NCI-H748 (cell line): ENCODE measurements at regions not wholly inside any gene's neighbourhood (a gene's known extent, or its start where the extent isn't known, plus 50 kb on each side); places are given as distances from the start of the nearest gene placed in this dataset.

ENCODE experiments used
- DNase-seq: peaks from one replicate; lab custom pipeline; 2025; ENCODE audit not compliant: unreplicated experiment; lab: John Stamatoyannopoulos, UW

DNA sequence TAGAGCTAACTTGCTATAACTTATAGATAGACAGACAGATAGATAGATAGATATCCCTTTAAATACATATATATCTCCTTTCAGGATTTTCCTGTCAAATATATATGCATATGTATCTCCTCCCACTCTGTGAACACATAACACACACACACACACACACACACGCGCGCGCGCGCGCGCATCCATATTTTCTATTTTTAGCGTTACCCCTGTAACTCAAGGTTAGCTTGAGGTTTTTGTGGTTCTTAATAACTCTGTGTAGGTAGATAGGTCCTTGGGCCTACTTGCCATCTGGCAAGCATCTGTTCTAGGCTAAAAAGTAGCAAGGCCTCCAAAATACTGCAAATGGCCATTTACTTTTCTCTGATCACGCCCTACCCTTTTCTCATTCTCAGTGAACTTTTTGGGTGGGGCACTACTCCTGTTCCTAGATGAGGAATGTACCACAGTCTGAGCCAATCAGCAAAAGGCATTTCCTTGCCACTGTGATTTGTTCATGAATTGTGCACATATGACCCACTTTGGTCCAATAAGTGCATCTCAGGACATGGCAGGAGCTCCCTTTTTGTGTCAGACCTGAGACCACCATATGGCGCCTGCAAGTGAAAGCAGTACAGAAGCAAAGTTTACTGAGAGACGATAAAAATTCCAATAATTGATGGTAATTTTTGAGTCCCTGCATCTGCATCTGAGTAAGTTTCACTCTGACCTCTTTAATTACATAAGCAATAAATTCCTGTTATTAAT, 740.5 kb upstream of the API5 start:
- DNase-seq = no peak

DNA sequence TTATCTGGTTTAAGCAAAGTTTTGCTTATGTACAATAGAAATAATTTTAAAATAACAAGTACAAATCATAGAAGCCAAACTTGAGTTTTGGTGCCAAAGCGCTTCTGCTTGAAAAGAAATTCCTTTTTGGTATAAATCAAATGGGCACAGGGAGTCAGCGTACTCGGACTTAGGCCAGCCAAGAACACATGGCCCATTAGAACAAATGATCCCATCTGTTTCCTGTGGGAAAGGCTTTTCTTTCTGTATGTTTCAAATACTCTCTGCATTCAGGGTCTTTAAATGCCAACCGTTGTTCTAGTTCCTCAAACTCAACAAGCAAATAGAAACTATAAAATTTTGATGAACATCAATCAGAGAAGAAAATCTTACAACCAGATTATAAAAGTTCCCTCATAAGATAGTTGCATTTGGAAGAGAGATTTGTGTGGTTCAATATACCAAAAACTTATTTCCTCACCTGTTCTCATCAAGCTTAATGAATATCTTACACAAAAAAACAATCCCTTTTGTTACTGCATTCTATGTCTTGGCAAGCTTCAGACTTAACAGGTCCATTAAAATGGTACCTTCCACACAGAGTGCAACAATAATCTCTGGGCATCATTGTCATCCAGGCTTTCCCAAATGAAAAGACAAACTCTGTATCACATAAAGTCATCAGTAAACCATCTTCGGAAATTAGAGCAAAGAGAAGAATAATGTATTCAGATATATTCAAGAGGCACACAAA, 739.8 kb upstream of the API5 start:
- DNase-seq = no peak

DNA sequence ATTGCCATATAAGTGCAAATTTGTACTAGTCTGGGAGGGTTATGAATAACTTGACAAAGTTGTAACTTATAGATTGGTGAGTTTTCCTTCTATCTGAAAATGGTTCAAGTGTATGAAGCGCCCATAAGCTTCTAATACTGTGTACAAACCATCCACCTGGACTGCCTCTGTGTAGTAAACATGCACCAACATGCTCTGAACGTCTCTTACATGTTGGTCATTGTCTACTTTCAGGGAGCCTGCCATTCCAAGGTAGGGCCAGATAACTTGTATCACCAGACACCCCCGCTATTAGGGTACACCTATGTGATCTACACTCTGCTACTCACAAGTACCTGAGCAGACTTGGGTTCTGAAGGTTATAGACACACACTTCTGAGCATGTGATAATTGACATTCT, 735.5 kb upstream of the API5 start:
- no peak for DNase-seq

DNA sequence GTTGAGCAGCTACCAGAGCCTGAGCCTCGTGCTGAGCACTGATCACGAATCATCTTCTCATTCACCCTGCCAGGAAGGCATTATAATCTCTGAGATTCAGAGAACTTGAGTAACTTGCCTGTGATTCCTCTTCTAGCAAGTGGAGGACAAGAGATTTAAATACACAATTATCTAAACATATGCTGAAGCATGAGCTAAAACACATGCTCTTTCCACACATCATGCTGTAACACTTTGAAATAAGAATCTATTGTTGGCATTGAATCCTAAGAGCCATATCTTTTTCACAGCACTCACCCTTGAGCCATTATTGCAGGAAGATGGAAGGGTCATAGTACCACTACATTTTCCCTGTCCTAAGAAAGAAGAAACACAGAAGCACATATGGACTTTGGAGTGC, 722.5 kb upstream of the API5 start:
- DNase-seq = no peak

DNA sequence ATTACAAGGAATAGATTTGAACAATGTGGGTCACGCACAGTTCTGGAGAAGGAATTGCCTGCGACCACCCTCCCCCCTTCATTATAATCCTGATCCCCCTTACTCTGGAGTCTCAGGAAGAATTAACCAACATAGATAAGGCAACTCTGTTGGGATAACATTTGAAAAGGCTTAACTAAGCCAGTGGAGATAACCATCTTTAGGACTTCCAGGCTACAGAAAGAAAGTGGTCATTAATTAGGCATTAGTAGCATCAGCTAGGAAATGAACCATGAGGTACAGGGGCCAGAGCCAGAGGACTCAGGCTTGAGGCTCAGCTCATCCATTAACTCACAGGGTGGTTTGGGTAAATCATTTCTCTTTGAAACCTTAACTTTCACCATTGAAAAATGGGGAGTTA, 720.0 kb upstream of the API5 start:
- no peak for DNase-seq

DNA sequence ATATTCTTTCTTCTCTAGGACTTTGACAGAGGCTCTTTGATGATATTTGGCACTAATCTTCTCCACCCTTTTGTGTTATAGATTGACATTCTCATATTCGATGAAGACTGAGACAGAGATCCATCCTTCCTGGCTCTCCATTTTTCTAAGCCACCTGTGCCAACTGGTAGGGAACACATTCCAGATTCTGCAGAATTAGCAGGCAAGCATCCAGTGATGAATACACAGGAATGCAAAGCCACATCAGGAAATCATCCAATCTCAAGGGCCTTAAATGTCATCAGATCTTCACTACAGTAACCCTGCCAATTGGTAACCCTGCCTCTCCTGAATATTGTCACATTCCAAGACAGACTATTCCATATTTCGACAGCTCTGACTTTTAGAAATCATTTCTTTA, 718.4 kb upstream of the API5 start:
- no peak for DNase-seq

DNA sequence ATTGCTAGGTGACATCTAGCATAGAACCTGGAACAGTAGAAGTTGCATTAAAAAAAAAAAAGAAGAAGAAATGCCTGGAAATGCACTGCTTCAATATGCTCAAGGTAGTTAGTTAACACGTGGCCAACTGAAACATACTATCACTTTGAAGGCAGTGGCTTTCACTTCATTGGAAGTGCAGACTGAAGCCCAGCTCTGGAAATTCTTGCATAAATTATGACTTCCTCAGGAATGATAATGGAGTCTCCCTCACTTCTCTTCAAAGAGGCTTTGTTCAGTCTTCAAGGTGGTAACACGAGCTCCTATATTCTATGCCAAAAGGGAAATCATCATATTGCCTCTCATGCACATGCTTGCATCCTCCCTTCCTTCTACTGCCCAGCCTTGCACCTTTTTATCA, 715.9 kb upstream of the API5 start:
- DNase-seq = no peak

DNA sequence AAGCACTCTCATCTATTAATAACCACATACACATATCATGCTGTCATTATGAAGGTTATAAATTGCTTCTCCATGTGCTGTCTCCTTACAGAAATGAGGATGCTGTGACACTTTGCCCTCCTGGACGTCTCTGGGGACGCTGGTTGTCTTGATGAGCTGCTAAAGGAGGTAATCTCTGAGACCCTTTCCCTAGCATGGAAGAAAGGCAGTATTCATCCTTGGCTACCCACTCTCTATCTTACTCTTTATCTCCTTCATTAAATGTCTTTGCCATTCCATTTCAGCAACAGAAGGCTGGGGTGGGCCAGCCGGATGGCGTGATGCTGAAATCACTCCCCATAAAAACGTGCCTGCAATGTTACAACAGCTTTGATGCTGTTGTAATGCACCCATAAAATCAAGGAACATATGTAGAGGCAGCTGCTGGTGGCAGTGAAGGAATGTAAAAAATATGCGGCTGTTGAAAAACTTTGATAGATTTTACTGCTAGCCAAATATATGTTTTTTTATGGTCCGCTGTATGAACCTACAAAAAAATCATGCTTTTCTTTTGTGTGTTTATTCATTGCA, 715.1 kb upstream of the API5 start:
- DNase-seq = no peak

DNA sequence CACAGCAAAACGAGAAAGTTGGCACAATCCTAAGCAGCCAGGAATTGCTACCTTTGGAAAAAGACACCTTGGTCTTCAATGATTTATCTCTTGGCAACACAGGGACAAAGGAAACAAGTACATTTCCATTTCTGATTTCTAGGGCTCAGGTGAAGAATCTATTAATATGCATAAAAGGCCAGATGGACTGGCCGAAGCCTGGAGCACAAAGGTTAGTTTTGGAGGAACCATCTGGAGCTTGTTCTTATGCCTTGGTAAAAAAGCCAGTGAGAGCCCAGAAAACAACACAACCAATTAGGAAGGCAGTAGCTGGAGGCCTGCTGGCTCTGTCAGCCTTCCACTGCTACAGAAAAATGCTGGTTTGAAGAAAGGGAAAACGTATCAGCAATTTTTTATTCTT, 713.5 kb upstream of the API5 start:
- DNase-seq = no peak

DNA sequence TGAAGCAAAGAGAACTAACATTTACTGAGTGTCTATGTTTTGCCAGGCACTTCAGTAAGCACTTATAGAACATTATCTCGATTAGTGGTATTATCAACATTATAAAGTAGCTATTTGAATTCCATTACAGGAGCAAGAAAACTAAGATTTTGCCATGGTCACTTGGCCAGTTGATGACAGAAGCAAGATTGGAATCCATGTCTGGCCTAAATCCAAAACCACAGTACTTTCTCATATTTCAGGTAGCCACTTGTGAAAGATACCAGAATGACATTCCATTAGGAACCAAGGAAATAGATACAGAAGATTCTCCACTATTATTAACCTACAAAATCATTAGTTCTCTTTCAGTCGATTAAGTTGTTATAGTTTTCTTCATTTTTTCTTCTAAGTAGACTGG, 691.0 kb upstream of the API5 start:
- DNase-seq = no peak

DNA sequence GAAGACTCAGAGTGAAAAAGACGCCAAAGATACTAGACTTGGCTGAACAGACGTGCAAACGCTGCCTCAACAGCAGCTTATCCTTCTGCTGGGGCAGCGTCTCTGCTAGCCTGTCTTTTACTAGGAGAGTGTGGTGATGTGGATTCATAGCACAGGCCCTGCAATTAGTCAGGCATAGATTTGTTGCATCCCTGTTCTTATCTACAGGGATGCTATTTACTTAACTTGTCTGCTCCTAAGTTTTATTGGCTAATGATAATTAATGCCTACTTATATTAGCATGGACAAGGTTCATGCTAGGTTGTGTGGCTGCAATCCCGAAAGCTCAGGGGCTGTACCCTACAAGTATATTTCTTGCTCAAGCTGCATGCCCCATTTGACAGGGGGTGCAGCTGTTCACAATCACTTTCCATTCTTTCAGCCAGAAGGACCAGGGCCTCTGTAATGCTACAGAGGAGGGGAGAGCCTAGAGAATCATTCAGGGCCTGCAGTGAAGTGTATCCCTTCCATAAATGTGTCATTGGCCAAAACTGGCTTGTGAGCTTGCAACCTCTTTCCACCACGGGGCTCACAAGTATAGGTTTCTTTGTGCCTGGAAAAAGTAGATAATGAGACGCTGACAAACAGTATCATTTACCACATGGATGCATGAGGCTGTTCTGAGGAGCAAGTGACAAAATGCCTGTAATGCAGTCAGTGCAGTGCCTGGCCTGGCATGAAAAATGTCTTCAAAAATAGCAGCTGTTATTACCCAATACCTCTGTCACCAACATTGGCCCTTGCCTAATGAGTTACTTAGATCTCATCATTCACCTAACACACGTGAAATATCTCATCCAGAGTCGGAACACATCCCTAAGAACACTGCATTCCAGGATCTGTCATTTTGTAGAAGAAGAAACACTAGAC, 685.8 kb upstream of the API5 start:
- DNase-seq = no peak

DNA sequence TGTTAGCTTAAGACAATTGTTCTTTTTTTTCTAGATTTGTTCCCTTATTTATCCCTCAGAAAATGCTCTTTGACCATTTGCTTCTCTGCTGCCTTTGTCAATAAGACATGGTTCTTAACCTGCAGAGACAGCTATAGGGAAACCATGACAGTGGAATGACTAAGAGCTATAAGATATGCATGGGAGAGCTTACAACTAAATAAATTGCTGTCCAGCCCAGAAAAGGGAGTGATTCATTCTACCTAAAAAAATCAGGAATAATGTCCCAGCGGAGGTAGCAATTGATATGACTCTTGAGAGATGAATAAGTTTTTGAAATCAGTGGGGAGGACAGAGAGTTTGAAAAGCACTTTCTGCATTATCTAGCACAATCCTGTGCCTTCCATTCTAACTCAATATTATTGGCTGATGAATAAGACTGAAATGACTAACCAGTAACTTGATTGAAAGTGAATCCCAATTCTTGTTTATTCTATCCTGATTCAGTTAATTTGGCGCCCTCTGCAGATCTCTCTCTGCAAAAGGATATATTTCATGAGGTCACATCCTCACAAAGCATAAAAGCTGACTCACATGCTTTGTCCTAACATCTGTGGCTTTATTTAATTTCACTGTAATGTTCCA, 680.5 kb upstream of the API5 start:
- peak; percentile 11 for DNase-seq

DNA sequence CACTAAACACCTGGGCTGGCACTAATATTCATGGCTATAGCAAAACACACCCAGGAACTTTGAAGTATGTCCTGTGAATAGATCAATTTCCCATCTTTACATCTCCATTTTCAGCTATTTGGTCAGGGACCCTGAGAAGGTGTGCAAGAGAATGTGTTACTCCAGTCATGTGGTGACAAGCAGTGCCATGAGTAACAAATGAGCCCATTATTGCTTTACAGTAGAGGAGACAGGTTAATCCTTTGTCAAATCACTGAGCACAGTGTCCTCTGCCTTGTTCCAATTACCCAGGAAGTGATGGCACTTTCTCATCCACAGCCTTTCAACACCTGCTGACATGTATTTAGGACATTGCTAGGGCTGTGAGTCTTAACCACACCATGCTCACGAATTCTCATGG, 664.8 kb upstream of the API5 start:
- DNase-seq = no peak

DNA sequence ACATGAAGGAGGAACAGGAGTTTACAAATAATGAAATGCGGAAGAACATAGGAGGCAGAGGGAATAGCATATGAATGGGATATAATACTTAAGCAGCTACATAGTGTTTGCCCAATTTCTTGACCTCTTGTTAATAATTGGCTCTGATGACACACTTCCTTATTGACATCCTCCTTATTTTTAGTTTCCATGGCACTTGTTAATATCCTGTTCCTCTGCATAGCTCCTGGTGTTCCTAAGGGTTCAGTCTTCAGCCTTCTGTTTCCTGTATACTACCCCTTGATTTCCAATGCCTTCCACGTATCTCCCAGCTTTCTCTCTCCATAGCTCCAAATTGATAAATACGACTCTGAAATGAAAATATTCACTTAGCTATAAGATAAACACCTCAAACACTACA, 663.8 kb upstream of the API5 start:
- DNase-seq = no peak

DNA sequence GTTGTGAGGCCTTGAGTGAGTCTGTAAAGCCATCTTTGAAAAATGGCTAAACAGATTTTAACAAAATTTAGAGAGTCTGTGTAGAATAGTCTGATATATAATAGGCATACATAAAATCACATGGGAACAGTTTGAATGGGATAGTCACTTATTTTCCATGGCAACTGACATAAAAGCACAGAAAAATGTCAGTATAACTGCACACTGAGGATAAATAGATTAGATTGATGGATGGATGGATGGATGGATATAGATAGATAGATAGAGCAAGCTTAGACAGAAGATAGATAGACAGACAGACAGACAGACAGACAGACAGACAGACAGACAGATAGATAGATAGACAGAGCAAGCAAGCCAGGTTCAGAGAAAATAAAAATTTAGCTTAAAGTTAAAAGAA, 660.2 kb upstream of the API5 start:
- no peak for DNase-seq

DNA sequence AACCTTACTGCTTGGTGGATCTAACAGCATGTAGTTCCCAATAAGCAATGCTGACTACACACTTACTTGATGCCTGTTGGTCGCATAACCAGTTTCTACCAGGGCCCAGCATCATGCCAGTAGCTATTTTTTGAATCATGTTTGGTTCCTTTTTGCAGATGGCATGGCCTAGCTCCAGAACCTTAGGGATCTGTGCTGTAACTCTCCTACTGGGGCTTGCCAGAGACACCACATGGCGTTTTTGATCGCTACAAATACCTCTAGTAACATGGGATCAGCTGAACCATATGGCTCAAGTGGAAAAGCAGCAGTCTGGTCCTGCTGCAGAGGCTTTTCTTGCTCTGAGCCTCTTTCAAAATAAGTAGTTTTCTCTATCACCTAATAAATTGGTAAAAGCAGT, 654.6 kb upstream of the API5 start:
- DNase-seq = no peak

DNA sequence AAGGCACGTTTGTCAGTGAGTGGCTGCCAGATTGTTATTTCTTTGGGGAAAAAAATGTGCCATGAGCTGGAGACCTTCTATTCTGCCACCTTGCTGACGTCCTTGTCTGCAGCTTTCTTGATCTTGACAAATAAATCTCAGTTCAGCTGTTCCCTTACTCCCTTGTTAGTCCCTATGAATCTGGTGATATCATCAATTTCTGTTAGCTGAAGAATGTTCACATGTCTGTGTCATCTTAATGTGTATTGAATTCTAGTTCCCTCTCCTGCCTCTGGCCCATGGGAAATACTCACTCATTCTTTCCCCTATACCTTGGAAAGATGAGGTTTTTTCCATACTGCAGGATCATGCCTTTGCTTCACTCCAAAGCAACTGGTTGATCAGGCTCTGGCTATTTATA, 649.9 kb upstream of the API5 start:
- DNase-seq = no peak

DNA sequence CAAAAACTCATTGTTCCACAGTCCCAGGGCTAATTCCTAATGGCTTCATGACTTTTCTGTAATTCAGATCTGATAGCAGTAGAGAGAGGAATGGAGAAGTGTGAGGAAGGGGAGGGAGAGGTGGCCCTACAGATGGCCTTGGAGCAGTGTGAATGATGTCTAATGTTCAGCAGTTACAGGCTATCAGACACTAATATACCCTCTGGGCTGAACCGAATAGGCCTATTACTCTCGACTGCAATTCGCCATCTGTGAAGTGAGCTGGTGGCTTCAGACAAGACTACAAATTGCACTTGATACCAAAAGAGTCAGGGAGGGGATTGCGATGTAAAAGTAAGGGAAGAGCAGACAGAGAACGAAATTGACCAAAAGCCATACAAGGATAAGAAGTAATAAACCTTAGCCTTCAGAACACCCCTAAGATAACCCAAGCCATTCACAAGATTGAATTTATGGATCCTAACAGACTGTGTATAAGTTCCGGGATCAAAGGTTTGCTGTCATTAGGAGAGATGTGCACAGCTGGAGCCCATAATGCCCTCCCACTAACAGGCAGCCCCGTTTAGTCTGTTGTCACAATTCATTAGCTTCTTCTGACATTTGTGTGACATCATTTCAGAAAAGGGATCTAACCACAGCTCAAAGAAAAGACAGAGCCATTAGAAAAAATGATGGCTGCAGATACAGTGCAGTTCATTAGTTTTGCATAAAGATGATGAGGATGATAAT, 642.4 kb upstream of the API5 start:
- DNase-seq = no peak

DNA sequence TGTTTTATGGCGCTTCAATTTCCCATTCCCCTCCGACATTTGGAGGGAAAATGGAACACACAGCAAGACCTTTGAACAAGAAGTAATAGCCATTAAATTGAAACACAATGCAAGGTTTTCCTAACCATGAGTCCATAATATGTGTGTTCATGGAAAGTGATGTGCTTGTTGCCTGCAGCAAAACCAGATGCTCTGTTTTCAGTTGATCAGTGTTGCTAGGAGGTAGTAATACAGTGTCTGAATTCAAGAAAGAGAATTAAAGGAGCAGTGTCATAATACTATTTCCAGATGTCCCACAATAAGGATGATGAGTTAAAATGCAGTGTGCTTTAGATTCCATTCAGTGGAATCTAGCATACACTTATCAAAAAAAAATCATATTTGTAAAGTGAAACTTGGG, 637.4 kb upstream of the API5 start:
- no peak for DNase-seq

DNA sequence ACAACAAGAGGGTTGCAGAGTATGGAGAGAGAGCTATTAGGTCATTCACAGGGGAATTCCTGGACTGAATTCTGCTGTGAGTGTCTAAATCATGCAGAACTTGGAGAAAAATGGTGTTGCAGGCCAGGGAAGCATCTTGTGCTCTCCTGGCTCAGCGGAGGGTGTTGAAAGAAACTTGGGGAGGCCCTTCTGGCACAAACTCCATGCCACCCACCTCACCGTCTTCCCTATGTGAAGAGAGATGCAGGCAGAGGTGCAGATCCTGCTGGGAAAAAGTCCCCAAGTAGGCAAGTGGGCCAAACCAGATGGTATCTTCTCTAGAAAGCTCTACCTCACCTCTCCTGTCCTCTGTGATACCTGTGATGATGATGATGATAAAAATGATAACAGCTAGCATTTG, 604.3 kb upstream of the API5 start:
- DNase-seq = no peak
